ENCODE measurements at regions not wholly inside any gene's neighbourhood (a gene's known extent, or its start where the extent isn't known, plus 50 kb on each side); places are given as distances from the start of the nearest gene placed in this dataset.

DNA sequence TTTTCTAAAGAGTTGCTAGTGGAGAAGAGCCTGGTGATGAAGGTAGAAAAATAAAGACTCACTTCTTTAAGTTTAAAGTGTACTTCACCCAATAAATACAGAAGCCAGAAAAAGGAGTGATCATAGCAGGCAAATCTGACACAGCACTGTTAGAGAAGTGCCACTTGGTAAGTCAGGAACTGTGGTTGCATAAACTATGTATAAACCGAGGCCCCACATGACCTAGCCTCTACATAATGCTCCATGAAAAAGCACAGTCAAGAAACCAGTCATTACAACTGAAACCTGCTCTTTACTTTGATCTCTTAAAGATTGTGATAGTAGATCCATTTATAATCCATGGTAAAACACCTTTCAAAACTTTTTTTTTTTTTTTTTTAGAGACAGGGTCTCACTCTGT, 172.1 kb upstream of the PHYHIPL start:
- POLR2A ChIA-PET (ENCODE audit: unreplicated experiment) = no interaction called here
- ATAC-seq (no peak), DNase-seq (no peak)
- Histone ChIP-seq H3K9me3 (ENCODE audit: low read length) (no peaks in the 10 kb centered on the region), H3K9ac (ENCODE audit: low read length) (no peak overlapping the region), H2AFZ (ENCODE audit: low read length) (no peak overlapping the region), H3K4me3 (ENCODE audit: low read length) (no peak overlapping the region), H3F3A (ENCODE audit: low read length, unreplicated experiment) (no peaks in the 10 kb centered on the region), H3K9me2 (replicated peaks; ENCODE audit: low read length) (no peaks in the 10 kb centered on the region), H4K20me1 (ENCODE audit: low read length) (no peaks in the 10 kb centered on the region), H3K27me3 (ENCODE audit: low read length) (peaks cover 19% of the 10 kb centered on the region; the same call in 1 of the 2 replicates), H3K4me1 (ENCODE audit: insufficient read depth, low read length) (no peaks in the 10 kb centered on the region), H3K79me2 (ENCODE audit: low read length) (no peaks in the 10 kb centered on the region), H3K27ac (ENCODE audit: low read length) (no peak overlapping the region), H3K36me3 (ENCODE audit: low read depth, low read length) (no peaks in the 10 kb centered on the region), H3K4me2 (ENCODE audit: low read length) (no peak overlapping the region)
- BruUV-seq (replicated peaks) = no TSS peak
- CTCF ChIA-PET = no interaction called here
- intact Hi-C loops (cut with micrococcal nuclease) = no loop called here
- no peak for TF ChIP-seq EZH2phosphoT487 (IDR thresholded peaks at IDR 0.05; ENCODE audit: borderline replicate concordance, low read length)
- TF ChIP-seq EZH2 (IDR thresholded peaks at IDR 0.05; ENCODE audit: low read length, unreplicated experiment) = no peak

DNA sequence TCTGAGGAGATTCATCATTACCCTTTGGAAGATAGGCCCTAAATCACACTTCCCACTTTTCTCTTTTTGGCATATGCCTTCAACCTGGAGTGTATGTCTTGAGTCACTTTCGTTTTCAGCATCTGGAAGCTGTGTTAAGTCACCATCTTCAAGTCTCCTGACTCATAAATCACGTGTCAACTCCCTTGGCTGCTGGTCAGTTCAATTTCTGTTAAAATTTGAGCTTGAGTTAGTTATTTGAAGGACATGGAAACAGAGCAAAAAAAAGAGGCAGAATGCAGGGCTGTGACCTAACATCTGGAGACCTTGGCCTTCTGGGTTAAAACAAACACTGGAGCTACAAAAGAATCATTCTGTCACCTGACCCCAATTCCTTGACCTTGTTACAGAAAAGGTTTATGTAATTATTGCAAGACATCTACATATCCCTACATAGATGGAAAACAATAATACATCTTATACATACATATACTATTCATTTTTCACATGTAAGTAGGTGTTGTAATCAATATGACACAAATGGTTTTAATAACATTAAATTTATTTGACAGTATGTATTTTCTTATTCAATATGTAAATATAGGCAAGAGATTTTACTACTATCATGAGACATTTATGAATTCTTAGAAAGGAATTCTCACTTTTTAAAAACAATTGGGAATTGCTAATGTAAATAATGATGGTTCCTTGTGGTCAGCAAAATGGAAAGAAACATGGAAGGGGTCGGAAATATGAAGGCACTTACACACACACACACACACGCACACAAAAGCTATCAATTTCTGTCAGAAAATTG, 169.7 kb upstream of the PHYHIPL start:
- Histone ChIP-seq H2AFZ (ENCODE audit: low read length) (no peak overlapping the region), H3K4me3 (ENCODE audit: low read length) (no peak overlapping the region), H3K4me2 (ENCODE audit: low read length) (no peak overlapping the region), H4K20me1 (ENCODE audit: low read length) (no peaks in the 10 kb centered on the region), H3K9me2 (replicated peaks; ENCODE audit: low read length) (no peaks in the 10 kb centered on the region), H3K36me3 (ENCODE audit: low read depth, low read length) (no peaks in the 10 kb centered on the region), H3K79me2 (ENCODE audit: low read length) (no peaks in the 10 kb centered on the region), H3K9ac (ENCODE audit: low read length) (no peak overlapping the region), H3F3A (ENCODE audit: low read length, unreplicated experiment) (no peaks in the 10 kb centered on the region), H3K27ac (ENCODE audit: low read length) (no peak overlapping the region), H3K4me1 (ENCODE audit: insufficient read depth, low read length) (no peaks in the 10 kb centered on the region), H3K9me3 (ENCODE audit: low read length) (no peaks in the 10 kb centered on the region), H3K27me3 (ENCODE audit: low read length) (peaks cover 23% of the 10 kb centered on the region; the same call in 1 of the 2 replicates)
- intact Hi-C loops (cut with micrococcal nuclease) = no loop called here
- BruUV-seq (replicated peaks) = no TSS peak
- ATAC-seq (peak; percentile 43; the same call in 1 of the 2 replicates), DNase-seq (peak; percentile 37)
- TF ChIP-seq, protein P1, sequence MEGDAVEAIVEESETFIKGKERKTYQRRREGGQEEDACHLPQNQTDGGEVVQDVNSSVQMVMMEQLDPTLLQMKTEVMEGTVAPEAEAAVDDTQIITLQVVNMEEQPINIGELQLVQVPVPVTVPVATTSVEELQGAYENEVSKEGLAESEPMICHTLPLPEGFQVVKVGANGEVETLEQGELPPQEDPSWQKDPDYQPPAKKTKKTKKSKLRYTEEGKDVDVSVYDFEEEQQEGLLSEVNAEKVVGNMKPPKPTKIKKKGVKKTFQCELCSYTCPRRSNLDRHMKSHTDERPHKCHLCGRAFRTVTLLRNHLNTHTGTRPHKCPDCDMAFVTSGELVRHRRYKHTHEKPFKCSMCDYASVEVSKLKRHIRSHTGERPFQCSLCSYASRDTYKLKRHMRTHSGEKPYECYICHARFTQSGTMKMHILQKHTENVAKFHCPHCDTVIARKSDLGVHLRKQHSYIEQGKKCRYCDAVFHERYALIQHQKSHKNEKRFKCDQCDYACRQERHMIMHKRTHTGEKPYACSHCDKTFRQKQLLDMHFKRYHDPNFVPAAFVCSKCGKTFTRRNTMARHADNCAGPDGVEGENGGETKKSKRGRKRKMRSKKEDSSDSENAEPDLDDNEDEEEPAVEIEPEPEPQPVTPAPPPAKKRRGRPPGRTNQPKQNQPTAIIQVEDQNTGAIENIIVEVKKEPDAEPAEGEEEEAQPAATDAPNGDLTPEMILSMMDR (conservative IDR thresholded peaks at IDR 0.05; ENCODE audit: low read depth, low read length) = no peak
- TF ChIP-seq EZH2 (IDR thresholded peaks at IDR 0.05; ENCODE audit: low read length, unreplicated experiment) (no peak), EZH2phosphoT487 (IDR thresholded peaks at IDR 0.05; ENCODE audit: borderline replicate concordance, low read length) (no peak)
- ChIA-PET POLR2A (ENCODE audit: unreplicated experiment) (no interaction called here), CTCF (no interaction called here)

DNA sequence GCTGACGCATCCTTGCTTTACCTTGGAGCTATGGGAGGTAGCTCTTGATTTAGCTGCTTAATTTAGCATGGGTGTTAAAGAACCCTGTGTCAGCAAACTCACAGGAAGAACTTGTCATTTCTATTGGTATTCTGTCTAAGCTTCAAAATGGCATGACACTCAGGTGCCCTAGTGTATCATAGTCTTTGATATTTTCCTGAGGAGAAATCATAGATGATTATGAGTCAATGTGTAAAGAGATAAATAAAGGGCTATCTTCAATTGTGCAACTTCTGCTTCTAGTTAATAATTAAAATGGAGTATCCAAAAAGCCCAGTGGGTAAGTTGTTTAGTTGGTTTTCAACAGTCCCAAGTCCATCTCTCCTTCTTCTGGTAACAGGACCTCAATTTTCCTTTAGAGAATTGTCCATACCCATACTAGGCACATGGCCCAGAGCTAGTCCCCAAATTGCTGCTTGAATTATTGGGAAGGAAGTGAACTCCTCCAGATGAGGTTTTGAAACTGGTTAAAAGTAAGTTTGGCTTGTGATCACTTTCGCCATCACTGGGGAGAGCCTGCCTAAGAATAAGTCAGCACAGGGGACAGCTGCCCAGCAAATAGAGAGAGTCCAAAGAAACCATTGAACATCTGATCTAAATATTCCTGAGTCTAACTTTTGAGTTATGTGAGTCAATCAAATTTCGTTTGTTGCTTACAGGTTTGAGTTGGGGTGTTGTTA, 169.0 kb upstream of the PHYHIPL start:
- intact Hi-C loops (cut with micrococcal nuclease) = no loop called here
- TF ChIP-seq, protein P1 (conservative IDR thresholded peaks at IDR 0.05; ENCODE audit: low read depth, low read length) = no peak
- TF ChIP-seq EZH2phosphoT487 (IDR thresholded peaks at IDR 0.05; ENCODE audit: borderline replicate concordance, low read length) (no peak), EZH2 (IDR thresholded peaks at IDR 0.05; ENCODE audit: low read length, unreplicated experiment) (no peak)
- DNase-seq = no peak
- BruUV-seq (replicated peaks) = no TSS peak
- ATAC-seq = no peak
- Histone ChIP-seq H3K36me3 (ENCODE audit: low read depth, low read length) (no peaks in the 10 kb centered on the region), H3K9ac (ENCODE audit: low read length) (no peak overlapping the region), H3K27me3 (ENCODE audit: low read length) (peaks cover 30% of the 10 kb centered on the region; the same call in 1 of the 2 replicates), H3K4me2 (ENCODE audit: low read length) (no peak overlapping the region), H3K4me1 (ENCODE audit: insufficient read depth, low read length) (no peaks in the 10 kb centered on the region), H3K9me3 (ENCODE audit: low read length) (no peaks in the 10 kb centered on the region), H3K4me3 (ENCODE audit: low read length) (no peak overlapping the region), H3K27ac (ENCODE audit: low read length) (no peak overlapping the region), H2AFZ (ENCODE audit: low read length) (no peak overlapping the region), H4K20me1 (ENCODE audit: low read length) (no peaks in the 10 kb centered on the region), H3K79me2 (ENCODE audit: low read length) (no peaks in the 10 kb centered on the region), H3F3A (ENCODE audit: low read length, unreplicated experiment) (no peaks in the 10 kb centered on the region), H3K9me2 (replicated peaks; ENCODE audit: low read length) (no peaks in the 10 kb centered on the region)
- POLR2A ChIA-PET (ENCODE audit: unreplicated experiment) = no interaction called here
- CTCF ChIA-PET = no interaction called here

Measured in PC-3 (cell line).